ENCODE measurements at regions not wholly inside any gene's neighbourhood (a gene's known extent, or its start where the extent isn't known, plus 50 kb on each side); places are given as distances from the start of the nearest gene placed in this dataset.

DNA sequence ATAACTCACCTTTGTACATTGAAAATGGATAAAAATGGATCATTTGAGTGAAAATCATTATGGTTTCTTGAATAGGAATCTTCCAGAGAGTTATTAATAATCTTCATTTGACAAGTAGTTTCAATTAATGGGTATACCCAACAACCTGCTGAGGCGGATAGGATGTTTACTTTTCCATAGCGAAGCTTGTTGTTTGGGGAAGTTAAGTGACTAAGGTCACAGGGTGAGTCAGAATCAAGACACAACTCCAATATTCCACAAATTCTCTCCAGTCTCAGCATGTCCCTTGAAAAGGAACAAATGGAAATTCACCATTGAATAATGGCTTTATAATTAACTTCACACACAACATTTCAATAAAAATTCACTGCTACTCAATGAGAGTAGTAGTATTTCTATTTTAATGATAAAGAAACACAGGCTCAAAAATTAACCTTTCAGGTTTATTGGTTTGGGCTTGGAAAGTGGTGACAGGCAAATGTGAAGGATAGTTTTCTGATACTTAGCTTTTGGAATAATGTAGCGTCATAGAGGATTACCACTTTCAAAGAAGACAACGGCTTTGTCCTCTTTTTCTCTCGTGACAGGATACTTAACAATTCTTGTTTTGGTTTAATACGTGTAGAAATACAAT, 211.3 kb downstream of the GPD2 start:
- DNase-seq = no peak

DNA sequence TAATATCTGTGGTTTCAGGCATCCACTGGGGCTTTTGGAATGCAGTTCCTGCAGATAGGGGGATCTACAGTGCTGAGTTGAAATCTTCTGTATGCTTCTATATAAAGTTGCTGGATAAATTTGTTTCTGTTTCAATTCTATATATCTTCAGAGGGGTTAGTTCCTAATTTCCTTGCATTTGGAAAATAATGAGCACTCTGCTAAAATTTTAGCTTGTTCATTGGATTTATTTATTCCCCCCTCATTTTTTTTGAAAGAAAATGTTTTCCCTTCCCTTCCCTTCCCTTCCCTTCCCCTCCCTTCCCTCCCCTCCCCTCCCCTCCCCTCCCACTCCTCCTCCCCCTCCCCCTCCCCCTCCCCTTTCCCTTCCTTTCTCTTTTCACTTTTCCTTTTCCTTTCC, 212.3 kb downstream of the GPD2 start:
- no peak for DNase-seq

DNA sequence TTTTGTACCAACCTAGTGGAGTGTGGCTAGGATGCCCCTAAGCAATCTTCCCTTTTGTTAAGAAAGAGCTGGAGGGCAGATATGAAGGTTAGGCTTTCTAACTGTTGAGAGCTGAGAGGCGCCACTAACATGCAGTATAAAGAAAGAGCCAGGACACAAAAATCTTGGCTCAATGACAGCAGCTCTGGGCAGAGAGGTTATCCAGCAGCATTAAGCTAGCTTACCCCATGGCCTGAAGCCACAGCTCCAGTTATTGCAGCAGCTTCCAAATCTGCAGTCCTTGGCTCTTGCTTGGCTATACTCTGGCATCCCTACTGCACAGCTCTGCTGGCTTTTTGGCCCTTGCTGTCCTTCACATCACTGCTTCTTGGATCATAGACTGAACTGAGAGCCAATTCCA, 213.4 kb downstream of the GPD2 start:
- DNase-seq = no peak

DNA sequence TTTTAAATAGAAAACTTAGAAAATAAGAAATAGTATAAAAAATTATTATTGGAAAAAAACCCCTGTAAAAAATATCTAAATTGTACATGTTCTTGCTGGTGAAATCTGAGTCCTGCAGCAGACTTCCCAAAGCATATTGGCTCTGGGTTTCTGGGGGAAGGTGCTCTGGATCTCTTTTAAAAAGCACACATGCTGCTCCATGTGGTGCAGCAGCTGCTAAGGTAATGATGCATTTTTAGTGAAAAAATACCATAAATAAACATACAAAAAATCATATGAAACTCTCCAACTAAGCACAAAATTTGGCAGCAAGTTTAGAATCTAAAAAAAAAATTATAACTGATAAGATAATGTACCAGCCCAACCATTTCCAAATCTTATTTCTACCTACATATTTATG, 216.5 kb downstream of the GPD2 start:
- no peak for DNase-seq

DNA sequence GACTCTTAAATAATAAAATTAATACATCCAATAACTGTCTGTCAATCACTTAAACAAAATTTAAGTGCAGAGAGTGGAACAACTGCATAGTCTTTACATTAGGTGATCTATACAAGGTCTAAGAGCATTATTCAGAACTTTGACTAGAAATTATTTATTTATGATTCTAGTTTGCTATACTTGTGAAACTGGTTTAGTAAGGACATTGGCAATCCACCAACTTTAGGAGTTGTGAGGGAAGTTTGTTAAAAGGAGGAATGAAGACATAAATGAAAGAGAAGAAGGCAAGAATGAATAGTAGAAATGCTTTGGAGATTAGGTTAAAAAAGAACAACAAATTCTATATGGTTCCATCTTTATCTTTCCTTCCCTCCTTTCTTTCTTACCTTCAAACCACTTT, 217.5 kb downstream of the GPD2 start:
- no peak for DNase-seq

DNA sequence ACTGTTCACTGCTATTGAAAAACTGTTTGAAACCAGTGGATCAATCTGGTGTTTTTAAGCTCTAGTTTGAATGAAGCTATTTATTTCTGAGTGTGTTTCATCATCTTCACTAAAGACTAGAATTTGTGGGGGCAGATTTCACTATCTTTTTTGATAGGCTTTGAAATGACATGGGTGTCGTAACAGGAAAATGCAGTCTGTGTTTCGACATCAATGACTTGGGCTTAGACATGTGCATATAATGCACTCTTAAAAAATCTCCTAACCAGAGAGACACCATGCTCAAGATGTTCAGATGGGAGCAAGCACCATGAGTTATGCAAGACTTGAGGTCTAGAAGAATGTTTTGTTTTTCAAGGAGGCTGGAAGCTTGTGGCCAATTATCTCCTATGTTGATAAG, 221.6 kb downstream of the GPD2 start:
- no peak for DNase-seq

DNA sequence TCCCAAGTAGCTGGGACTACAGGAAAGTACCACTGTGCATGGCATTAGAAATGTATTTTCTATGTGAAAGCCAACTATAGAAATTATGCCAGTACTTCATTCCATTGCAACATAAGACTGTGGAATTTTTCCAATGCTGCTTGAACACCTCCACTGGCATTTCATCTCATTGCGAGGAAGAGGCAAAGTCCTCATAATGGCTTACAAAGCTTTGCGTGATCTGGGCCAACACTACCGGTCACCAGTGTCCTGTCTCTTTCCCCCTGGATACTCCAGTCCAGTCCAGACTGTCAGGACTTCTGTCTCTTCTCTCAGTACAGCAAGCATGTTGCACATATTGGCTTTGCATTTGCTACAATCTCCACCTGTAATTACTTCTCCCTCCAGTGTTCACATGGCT, 223.5 kb downstream of the GPD2 start:
- no peak for DNase-seq

DNA sequence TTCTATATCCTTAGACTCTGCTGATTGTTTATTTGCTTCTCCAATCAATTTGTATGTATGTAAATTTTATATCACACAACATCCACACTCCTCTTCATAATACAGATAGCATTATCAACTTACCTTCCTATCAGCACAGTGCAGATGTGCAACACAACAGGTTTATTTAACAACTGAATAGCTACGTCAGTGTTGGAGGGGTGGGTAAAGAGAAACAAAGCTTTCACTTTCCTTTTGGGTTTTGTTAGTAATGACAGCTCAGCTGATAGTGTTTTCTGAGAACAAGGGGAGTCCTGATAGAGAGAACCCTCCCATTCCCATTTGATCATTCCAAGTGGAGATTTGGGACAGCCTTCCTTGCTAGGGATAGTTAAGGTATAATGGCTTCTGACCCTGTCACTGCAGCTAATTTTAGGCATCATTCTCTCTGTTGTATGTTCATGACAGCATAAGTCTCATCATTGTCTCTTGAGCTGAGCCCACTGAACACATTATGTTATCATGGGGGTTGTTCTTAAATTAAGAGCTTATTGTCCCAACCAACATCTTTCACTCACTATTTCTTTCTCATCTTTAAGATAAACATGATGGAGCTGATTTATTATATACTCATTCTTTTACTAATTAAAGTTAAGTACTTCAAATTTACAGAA, 227.7 kb downstream of the GPD2 start:
- no peak for DNase-seq

DNA sequence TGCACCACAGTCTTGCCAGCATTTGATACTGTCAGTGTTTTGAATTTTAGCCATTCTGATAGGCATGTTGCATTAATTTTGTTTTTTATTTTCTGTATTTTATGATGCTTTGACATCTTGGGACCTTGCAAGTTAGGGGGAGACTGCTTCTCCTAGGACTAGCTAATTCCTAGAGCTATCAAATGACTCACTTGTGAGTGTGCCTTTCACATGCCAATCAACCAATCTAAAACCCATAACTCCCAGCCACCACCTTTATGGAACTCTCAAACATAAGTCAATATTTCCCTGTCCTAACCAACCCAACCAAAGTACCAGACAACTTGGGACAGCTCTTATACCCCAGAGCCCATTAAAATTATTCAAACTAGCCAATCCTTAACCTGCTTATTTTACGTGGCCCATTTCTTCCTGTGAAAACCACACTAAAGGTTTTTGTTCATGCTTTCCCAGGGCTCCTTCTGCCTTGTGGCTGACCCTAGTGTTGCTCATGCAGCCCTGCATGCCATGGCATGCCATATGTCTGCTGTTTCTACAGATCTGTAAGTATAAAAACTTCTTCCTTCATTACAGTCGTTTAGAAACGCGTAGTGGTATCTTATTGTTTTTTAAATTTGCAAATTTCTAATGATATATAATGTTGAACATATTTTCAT, 230.1 kb downstream of the GPD2 start:
- no peak for DNase-seq

DNA sequence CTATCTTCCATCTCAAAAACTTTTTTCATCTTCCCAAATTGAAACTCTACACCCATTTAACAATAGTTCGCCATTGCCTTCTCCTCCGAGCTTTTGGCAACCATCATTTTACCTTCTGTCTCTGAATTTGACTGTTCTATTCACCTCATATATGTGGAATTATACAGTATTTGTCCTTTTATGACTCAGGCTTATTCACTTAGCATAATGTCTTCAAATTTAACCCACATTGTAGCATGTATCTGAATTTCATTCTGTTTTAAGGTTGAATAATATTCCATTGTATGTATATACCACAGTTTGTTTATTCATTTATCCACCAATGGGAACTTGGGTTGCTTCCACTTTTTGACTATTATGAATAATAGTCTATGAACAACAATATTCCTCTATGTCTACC, 233.9 kb downstream of the GPD2 start:
- DNase-seq = no peak

DNA sequence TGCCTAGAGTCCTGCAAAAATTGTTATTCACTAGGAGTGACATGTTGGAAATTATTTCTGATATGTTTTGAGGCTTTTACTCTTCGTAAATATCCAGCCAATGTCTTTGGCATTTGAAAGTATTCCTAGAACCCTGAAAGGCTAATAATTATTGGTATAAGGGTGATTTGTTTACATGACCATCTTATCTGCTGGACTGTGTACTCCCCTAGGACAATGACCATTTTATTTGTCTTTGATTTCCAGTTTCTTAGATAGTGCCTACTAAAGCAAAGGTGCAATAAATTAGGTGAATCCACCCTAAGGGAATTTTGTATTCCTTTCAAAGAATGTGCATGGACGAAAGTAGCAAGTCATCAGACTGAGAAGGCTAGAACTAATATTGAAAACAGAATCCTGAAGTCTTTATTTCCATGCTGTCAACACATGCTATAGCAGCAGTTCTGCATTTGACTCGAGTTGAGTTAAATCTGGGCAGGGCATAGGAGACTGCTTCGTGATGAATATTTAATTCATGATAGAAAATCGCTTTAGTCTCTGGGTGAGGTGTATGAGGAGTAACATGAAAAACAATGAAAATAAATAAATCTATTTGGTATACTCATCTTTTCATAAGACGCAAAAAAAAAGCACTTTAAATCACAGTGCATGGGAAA, 235.7 kb downstream of the GPD2 start:
- DNase-seq = no peak

DNA sequence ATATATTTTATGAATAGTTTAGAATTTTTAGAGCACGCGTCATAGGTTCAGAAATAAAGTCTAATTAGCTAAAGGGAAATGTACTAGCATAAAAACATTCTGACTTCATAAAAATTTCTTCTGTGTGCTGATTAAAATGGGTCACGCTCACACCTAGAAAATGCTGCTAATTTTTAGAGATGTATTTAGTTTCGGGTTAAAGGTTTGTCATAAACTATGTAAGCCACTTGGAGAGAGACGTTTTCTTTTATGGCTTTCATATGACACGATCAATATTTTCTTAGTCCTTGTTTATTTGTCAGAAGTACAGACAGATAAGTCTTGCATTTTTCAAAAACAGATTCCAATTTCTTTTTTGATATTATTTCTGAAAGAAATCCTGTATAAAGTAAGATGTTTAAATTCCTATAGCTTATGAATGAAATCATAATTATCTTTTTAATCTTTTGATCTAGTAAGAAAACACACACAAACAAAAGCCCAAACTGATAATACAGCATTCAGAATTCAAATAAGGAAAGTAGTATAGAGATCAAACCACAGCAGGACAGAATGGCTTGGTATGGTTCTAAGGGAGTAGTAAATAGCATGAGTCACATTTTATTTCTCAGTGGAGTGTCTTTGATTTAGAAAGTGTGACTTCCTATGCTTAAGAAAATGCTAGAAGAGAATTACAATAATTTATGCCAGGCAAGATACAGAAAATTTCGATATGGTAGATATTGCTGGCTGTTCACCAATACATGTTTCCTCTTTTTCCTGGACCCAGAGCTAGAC, 236.6 kb downstream of the GPD2 start:
- DNase-seq = no peak

DNA sequence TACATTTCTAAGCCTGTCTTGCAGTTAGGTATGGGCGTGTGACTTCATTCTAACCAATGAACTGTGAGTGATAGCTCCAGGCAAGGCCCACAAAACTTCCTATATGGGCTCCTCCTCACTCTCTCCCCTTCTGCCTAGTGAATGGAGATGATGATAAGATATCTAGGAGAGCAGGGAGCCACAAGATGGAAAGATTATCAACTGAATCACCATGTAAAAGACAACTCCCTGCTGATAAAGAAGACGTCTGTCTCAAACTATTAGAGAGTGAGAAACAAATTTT, 237.1 kb downstream of the GPD2 start:
- no peak for DNase-seq

DNA sequence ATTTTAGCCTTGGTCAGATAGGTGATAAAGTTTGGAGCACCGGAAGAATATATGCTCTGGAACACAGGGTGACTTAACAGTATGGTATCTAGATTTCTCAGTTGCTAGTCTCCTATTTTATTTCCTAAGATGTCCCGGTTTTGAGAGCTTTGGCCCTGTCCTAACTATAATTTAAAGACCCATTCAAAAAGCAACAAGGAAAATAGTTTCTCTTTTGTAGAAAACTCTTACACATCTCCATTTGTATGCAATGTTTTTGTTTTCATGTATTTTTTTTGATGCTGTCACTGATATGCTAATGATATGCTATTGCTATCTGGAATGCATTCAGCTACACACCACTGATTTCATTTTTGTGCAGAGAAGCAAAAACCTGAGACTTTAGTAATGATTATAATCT, 237.8 kb downstream of the GPD2 start:
- DNase-seq = no peak

DNA sequence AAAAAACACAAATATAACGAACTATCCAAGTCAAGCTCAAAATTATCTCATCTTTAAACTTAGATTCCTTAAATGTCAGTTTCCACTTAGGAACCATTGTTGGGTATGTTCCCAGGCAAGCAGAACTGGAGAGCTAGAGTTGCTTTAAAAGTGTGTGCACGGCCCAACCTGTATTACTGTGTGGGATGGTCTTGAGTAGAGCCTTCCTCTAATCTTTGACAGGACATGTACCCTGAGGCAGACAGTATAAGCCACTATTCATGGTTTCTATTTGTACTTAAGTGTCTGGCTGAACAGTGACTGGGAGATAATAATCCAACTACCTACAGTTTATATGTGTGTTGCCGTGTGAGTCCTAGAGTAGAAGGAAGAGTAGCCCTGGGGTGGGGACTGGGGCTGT, 239.7 kb downstream of the GPD2 start:
- DNase-seq = no peak

DNA sequence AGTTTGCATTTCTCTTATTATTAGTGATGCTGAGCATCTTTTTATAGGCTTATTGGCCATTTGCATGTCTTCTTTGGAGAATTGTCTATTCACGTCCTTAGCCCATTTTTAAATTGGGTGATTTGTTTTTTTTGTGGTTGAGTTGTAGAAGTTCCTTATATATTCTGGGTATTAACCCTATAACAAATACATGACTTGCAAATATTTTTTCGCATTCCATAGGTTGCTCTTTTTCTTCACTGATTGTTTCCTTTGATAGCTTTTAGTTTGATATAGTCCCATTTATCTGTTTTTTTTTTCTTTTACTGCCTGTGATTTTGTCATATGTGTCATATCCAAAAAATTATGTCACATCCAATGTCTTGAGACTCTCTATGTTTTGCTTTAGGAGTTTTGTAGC, 243.6 kb downstream of the GPD2 start:
- DNase-seq = no peak

DNA sequence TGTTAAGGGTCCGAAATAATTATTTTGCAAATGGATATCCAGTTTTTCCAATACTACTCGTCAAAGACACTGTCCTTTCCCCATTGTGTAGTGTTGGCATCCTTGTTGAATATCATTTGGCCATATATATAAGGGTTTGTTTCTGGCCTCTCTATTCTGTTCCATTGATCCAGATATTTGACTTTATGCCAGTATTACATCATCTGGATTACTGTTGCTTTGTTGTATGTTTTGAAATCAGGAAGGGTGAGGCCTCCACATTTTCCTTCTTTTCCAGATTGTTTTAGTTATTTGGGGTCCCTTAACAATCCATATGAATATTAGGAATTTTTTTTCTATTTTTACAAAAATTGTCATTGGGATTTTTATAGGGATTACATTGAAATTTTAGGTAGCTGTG, 244.1 kb downstream of the GPD2 start:
- no peak for DNase-seq

DNA sequence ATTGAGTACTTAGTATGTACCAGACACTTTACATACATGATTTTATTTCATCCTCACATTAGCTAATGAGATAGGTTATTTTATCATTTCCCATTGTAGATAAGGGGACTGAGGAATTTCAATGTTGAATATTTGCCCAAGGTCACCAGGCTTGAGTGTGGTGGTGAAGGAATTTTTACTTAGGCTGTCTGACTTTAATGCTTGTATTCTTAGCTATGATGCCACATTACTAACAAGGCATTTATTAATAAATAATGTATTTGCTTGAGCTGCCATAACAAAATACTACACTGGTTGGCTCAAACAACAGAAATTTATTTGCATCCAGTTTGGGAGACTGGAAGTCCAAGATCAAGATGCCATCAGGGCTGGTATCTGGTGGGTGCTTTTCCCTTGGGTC, 250.9 kb downstream of the GPD2 start:
- no peak for DNase-seq

DNA sequence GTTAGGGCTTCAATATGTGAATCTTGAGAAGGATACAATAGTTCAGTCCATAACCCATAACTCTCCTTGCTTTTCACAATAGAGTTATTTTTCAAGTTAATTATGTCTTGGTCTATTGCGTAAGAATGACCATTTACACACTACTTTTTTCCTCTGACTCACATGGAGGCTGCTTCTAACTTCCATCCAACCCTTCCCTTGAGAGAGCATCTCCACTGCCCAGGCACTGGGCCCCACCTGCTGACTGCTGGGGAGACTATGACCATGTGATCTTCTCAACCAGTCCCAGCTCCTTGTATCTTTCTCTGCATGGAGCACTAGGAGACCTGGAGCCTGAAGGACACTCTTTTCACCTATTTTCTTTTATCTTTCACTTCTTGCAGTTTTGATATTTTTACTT, 251.5 kb downstream of the GPD2 start:
- DNase-seq = no peak

DNA sequence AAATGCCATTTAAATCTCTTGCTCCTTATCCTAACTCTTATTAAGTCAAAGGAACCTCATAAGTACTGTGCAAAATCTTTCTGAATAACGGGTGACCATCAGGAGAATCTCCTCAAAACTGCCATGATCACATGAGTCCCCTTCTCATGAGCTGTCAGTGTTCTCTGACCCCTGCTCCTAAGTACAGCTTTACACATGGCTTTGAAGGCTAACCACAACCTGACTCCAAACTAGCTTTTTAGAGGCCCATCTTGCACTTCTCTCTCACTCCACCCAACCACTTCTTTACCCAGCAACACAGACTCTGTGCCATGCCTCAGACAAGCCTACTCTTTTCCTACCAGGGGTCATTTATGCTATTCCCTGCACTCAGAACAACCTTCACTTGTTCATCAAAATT, 253.8 kb downstream of the GPD2 start:
- no peak for DNase-seq

DNA sequence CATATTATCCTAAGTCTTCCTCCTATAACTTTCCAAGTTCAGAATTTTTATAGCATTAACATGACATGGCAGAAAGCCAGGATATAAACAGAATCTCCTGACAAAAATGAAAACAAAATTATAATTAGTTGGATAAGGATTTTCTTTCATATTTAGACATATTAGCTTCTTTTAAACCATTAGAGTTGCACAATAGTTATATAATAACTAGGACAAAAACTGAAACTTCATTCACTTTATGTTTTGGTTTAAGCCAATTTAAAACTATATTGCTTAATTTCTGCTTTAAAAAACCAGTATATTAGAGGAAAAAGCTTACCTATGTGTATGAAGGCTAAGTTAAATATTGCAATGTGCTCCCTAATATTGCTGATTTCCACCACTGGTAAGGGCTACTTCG, 254.8 kb downstream of the GPD2 start:
- DNase-seq = no peak

DNA sequence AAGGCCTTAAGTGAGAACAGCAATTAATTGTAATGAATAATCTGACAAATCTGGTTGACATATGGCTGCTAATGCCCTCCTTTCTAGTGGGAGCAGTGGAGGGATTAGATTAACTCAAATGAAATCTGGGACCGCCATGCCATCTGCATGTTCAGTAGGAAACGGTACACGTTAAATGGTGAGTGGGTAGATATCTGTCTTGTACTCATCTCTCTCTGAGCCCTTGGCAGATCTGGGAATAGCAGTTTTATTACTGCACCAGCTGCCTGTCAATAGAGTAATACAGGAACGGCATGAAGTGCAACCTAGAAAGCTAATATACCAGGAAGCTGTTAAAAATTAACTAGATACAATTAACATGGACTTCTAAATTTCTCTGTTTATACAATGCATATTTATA, 258.8 kb downstream of the GPD2 start:
- no peak for DNase-seq

DNA sequence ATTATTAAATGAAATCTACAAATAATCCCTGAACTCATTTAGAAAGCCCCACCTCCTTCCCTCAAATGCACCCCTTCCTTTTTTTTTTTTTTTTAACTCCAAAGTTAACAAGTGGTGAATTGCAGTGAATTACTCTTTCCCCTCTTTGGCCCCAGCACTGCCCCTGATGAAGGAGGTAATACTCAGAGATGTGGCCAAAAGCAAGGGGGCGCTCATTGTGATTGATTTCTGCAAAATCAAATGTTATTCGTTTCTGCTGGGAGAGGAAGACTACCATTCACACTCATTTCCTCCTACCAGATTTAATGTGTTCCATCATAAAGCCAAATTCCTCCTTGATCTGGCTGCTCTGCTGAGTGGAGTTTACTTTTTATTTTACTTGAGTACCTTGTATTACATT, 259.4 kb downstream of the GPD2 start:
- no peak for DNase-seq

DNA sequence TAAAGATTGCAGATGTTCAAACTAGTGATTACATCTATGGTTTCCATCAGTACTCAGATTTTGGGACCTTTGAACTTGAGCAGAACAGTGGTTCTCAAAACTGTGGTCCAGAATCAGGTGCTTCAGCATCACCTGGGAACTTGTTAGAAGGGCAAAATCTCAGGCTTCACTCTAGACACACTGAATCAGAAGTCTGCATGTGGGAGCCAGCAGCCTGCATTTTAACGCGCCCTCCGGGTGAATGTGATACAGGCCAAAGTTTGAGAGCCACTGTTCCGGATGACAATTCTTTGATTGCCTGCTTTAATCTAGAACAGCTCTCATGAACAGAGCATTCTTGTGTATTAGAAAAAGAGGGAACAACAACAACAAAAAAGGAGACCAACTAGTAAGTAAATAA, 261.7 kb downstream of the GPD2 start:
- no peak for DNase-seq
